DND-41 (cell line): ENCODE measurements at regions not wholly inside any gene's neighbourhood (a gene's known extent, or its start where the extent isn't known, plus 50 kb on each side); places are given as distances from the start of the nearest gene placed in this dataset.

ENCODE experiments used
- EZH2 ChIP-seq: IDR thresholded peaks from 3 replicates; pipeline ENCODE4 v1.6.1; 2012; ENCODE audit warnings: borderline replicate concordance, low read depth, mild to moderate bottlenecking, moderate library complexity, low read length, inconsistent platforms; ENCODE audit not compliant: severe bottlenecking
- TF ChIP-seq, protein P1 (sequence below): IDR thresholded peaks from 2 replicates; pipeline ENCODE4 v1.5.1; 2012; ENCODE audit warnings: borderline replicate concordance, low read length, moderate library complexity, mild to moderate bottlenecking; ENCODE audit not compliant: poor library complexity, severe bottlenecking; ENCODE audit errors: extremely low read depth

DNA sequence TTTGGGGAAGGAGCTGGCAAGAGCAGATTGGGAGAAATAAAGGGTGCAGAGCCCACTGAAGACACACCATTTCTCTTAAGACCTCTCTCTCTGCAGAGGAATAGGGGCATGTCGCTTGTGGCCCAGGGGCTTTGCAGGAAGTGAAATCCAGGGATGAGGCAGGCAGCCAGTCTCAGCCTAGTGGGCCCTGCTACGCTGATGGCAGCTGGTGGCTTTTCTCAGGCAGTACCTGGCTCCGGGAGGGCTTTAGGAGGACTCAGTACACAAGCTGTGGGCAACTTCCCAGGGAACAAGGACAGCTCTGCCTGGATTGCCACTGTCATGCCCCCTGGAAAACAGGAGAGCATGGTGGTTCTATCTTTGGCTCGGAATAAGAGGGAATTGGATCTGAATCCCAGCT lies 76.2 kb upstream of the NEURL1B start:
- TF ChIP-seq, protein P1, sequence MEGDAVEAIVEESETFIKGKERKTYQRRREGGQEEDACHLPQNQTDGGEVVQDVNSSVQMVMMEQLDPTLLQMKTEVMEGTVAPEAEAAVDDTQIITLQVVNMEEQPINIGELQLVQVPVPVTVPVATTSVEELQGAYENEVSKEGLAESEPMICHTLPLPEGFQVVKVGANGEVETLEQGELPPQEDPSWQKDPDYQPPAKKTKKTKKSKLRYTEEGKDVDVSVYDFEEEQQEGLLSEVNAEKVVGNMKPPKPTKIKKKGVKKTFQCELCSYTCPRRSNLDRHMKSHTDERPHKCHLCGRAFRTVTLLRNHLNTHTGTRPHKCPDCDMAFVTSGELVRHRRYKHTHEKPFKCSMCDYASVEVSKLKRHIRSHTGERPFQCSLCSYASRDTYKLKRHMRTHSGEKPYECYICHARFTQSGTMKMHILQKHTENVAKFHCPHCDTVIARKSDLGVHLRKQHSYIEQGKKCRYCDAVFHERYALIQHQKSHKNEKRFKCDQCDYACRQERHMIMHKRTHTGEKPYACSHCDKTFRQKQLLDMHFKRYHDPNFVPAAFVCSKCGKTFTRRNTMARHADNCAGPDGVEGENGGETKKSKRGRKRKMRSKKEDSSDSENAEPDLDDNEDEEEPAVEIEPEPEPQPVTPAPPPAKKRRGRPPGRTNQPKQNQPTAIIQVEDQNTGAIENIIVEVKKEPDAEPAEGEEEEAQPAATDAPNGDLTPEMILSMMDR: no peak
- no peak for TF ChIP-seq EZH2
